NK-92 treated with Interleukin-12 subunit alpha and Interleukin-12 subunit beta, amount 100 ng/mL, for 24 hours (cell line): ENCODE measurements at regions not wholly inside any gene's neighbourhood (a gene's known extent, or its start where the extent isn't known, plus 50 kb on each side); places are given as distances from the start of the nearest gene placed in this dataset.

ENCODE experiments used
- DNase-seq: peaks from one replicate; lab custom pipeline; 2025; lab: John Stamatoyannopoulos, UW

DNA sequence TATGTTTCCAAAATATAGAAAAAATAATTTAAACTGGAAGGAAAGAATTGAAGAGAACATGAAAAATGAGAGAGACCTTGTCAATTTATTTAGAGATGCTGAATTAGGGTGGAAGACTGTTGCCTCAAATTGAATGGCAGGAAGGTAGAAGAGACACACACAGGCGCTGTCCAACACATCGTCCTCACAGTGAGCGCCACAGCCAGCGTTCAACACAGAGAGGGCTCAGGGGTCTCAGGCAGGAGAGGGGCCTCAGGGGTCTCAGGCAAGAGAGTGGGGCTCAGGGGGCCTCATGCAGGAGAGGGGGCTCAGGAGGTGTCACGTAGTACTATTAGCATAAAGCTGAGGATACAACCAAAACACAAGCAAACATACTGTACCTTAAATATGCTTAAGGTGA is 65.7 kb downstream of the TMEM18 start:
- no peak for DNase-seq

DNA sequence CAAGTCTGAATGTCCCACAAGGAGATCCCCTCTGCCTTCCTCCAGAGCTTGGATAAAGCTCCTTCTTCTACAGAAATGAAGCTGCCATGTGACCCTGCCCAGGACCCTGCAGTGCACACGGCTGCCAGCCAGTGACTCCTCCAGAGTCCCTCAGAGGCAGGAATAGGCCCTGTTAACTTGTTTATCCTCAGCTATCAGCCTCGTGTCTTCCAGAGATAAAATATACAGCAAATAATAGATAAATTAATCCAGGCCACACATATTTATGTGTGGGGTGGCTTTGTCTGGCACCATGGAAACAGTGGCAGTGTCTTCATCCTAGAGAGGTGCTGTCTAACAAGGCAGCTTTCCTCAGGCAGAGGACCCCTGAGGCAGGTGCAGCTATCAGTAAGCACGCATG is 66.7 kb downstream of the TMEM18 start:
- DNase-seq = no peak

DNA sequence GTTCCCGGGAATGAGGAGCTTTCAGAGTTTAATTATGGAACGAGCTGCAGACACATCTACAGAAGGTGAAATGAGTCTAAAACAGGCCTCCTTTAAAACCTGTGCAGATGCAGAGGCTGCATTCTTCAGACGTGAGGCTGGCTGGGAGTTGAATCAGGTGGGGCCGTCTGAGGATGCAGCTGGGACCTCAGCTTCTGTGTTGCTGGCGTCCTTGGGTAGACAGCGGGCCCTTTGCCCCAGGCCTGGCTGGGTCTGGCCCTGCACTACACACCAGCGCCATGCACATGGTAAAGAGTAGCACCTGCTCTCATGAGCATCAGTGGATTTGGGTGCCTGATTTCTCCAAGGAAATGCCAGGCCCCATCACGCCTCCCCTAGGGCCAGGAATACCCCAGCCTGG is 67.3 kb downstream of the TMEM18 start:
- no peak for DNase-seq

DNA sequence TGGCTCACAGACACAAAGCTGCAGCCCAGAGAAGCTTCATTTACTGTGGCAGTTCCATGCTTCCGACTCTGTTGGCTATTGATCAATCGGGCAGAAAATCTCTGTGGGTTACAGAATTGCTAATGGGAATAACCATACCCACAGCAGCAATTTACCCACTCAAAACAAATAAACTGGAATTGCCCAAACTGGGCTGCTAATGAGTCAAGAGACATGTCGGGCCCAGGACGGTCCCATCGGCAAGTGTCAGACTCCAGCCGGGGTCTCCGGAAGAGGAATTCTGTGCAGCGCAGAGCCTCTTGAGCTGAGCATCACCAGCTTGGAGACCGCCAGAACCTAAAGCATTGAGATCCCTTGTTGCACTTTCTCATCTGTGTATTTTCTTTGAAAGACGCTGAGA is 67.8 kb downstream of the TMEM18 start:
- no peak for DNase-seq

DNA sequence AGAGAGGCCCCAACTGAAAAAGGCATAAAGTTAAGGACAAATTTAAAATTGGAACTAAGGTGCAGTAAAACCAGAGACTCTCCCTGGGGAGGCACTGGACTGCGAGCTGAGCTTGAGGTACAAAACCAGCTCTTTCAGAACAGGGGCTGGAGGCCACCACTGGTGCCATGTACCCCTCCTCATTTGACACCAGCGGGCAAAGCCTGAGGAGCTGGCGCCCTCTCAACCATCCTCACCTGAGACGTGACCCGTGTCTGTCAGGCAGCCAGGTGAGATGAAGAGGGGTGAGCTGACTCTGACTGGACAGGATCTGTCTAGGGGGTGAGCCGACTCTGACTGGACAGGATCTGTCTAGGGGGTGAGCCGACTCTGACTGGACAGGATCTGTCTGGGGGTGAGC is 68.5 kb downstream of the TMEM18 start:
- DNase-seq = no peak

DNA sequence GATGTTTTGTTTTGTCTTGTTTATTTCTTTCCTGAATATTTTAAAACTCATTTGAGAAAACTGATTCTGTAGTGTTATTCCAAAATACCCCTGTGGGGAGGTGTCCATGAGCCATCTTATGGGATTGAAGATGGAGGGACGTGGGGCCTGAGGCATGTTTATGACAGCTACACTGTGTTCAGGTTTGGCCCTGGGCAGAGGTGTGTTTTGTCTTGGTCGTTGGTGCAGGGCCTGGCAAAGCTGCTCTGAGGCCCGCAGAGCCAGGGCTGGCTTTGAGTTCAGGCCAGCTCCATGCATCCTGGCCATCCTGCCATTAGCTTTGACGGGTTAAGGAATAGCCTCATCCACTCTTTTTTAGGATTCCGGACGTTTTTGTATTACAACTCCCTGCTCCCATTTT is 68.9 kb downstream of the TMEM18 start:
- no peak for DNase-seq

DNA sequence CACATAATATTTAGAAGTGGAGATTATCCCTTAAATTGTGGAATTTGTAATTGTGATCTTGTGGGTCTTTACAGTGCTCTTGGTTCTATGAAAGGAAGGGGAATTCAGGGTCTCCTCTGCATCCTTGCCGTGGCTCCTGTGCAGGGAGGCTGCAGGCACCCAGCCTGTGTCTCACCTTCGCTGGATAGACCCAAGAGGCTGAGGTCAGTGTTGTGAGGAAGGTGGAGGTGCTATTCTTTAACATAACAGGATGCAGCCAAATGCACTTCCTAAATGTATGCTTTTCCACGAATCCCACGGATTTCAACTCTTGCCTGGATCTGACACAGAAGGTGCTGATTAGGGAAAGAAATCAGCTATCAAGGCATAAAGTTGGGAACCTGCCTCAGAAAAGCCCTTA is 69.5 kb downstream of the TMEM18 start:
- no peak for DNase-seq

DNA sequence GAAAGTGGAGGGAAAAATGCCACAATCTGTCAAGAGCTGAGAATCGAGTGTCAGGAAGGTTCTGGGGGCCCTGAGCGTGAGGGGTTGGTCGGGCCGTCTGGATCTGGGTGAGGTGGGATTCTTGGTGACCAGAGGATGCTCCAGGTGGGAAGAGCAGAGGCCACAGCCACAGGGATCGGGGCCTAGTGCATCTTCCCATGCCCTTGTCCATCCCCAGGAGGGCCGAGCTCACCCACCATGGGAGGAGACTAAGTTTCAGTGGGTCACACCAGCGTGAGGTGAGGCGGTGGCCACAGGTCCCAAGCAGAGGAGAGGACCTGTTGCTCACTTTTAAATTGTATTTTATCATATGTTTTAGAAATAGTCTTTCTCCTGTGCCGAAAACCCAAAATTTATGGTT is 70.0 kb downstream of the TMEM18 start:
- no peak for DNase-seq

DNA sequence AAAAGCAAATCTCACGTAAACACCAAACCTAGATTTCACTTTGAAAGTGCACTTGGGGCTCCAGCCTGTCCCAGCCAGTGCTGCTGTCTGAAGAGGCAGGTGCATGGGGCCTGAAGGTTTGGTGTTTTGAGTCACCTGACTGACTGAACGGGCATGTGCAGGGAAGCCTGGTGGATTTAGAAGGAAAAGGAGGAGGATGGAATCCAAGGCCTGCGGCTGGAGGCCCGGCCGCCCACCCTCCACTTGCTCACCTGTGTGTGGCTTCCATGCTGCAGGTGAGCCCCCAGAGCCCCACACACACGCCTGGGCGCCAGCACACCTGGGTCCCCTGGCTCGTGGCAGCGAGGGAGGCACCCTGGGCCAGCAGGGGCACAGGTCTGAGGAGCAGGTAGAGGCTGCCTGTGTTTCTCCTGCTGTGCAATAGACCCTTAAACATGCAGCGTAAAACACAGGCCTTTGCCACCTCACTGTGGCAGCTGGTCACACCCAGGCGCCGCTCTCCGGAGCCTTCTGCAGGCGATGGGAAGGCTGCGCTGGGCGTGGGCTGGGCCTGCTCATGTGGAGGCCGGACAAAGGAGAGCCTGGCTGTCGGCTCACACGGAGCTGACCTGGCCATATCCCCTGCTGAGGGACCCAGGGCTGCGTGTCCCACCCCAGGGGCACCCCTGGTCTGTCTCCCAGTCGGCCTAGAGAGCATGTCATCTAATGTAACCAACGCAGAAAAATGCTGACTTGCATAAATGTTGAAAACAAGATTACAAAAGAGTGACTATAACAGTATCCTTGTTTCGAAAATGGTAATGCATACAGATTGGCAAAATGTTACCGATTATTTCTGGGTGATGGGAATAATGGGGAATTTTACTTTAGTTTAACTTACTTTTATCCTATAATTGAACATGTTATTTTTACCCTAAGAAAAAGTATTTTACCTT is 71.3 kb downstream of the TMEM18 start:
- no peak for DNase-seq

DNA sequence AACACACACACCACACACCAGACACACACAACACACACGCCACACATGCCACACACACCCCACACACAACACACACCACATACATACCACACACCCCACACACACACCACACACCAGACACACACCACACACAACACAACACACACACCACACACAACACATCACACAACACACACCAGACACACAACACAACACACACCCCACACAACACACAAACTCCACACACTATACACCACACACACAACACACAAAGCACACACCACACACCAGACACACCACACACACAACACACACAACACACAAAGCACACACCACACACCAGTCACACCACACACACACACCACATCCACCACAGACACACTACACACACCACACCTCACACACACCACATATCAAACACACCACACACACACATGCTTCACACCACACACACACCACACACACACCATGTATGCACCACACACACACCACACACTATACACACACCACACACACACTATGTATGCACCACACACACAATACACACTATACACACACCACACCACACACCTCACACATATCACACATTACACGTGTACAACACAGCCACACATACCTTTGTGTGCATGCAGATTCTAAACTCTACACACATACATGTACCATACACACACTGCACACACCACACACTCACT is 72.2 kb downstream of the TMEM18 start:
- no peak for DNase-seq

DNA sequence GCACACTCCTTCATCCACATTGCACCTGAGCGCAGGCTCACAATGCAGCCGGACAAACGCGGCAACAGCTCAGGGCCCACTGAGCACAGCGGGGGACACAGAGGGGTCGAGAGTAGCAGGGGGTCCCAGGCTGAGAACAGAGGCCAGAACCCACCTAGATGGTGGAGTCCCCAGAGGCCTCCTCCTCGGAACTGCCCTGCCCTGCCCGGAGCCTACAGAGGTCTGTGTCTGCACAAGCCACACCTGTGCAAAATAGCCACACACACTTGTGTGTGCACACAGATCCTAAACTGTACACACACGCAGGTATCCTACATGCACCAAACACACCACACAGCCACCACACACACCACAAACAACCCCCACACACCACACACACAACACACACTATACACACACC is 72.8 kb downstream of the TMEM18 start:
- no peak for DNase-seq

DNA sequence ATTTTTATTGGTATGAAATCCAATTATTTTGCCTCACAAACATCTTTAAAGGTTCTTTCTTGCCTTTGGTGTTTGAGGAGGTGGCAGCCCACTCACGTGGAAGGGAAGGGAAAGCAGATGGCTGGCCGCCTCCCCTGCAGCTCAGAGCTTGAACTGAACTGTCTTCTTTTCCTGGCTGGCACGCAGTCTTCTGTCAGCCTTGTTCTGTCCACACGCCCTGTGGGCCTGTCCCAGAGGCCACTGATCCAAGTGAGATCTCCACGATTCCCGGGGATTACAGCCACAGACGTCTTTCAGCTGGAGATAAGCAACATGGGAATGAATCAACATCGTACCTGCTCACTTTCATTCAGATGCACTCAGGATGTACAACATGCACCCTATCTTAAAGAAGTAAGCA is 73.3 kb downstream of the TMEM18 start:
- no peak for DNase-seq

DNA sequence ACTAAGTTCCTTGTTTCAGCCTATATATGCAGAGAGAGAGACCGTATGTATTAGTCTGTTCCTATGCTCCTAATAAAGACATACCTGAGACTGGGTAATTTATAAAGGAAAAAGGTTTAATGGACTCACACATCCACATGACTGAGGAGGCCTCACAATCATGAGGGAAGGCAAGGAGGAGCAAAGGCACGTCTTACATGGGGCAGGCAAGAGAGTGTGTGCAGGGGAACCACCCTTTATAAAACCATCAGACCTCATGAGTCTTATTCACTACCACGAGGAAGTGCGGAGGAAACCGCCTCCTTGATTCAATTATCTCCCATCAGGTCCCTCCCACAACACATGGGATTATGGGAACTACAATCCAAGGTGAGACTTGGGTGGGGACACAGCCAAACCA is 73.8 kb downstream of the TMEM18 start:
- no peak for DNase-seq

DNA sequence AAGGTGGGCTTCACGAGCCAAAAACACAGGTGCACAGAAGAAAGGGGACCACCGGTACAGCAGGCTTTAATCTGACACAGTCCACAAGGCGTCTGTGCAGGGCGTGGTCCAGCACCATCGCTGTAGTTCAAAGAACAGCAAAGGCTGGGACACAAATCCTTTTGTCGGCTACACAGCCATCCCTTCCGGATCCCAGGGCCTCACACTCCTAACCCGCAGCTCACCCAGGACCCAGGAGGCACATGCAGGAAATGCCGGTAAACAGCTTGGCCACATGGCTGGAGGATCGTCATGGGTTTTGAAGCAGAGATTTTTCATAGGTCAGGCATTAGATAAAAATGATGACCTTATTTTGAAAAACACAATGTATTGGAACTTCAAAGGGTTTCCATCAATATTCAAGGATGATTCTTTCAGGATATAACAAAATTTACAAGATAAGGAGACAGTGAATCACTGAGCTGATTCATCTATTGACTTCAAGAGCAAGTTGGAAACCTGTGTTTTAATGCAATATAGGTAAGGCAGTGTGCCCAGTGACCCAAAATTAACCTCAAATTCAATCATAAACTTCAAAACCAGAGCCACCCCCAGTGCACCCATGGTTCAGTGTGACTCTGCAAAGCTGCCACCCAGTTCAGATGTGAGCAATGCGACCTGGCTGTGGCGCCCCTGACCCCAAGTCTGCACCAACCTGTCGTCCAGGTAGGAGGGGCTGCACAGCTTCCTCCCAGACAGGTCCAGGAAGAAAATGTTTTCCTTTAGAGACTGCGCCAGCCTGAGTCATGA is 74.4 kb downstream of the TMEM18 start:
- no peak for DNase-seq

DNA sequence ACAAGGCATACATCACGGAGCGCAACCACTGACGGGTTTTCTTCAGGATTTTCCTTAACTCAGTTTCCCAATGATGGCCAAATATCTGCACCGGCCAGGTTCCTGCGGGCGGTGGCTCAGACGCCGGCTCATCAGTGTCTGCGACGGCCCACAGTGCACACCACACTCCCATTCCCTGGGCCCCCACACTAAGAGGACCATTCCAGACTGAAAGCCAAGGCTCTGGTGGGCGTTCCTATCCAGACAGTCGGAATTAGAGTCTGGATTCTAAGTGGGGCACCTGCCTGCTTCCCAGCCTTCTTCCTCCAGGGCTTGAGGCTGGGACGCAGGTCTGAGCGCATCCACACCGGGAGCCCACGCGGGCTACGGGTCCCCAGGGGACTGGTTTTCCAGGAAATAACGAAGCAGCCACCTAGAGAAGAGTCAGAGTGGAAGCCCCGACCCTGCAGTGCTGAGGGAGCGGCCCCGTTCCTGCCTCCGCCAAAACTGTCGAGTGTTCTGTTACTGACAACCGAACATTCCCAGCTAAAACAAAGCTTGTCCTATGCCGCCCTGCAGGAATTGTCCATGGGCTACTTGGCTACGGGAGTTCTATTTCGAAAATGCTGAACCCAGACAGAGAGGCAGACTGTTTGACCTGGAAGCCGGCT is 75.3 kb downstream of the TMEM18 start:
- no peak for DNase-seq

DNA sequence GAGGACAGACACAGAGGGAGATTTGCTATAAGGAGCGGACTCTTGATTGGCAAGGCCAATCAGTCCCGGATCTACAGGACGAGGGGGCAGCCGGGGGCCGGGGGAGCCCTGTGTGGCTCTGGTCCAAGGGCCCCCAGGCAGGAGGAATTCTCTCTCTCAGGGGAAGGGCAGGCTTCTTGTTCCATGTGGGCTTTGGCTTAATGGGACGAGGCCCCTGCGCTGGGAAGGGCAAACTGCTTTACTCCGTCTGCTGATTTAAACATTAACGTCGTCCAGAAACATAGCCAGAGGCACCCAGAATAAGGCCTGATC is 75.9 kb downstream of the TMEM18 start:
- no peak for DNase-seq

DNA sequence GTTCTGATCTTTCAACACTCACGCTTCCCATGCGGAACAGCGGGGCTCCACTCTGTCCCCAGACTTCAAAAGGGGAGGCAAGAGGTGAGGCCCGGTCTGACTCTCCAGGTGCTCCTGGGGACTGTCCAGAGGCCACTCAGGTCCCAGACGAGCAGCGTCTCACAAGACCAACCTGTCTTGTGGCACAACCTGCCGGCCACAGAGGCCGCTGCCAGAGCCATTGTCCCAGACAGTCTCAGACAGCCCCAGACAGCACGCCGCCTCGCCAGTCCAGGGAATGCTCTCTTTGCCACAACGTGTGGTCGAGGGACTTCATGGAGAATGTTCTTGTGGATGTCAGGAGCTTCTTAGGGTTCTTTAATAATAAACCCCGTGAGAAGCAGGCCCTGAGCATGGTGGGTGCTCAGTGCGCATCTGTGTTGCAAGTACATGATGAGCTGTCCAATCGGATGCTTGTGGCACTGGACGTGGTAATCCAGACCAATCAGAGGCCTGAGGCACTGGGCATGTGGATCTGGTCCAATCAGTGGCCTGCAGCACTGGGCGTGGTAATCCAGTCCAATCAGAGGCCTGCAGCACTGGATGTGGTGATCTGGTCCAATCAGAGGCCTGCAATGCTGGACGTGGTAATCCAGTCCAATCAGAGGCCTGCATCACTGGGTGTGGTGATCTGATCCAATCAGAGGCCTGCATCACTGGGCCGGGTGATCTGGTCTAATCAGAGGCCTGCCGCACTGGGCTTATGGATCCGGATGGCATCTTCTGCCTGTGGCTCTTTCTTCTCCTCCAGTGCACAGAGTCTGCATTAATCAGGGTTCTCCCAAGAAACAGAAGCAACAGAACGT is 76.4 kb downstream of the TMEM18 start:
- DNase-seq = no peak

DNA sequence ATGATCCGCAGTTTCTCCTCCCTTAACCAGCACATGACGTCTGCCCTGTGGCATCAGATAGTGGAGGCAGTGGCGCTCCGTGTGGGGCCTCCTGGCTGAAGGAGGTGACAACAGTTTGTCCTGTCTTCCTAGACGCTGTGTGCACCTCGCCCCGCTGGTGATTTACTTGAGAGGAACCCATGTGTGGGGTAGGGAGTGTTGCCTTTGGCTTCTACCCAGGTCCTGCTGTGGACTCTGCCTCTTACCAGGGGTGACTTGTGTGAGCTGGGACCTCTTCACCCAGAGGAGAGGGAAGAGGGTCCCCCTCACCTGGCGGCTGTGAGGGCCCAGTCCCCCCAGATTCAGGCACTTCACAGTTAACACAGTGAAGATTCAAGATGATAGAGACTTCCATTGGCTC is 77.6 kb downstream of the TMEM18 start:
- DNase-seq = no peak

DNA sequence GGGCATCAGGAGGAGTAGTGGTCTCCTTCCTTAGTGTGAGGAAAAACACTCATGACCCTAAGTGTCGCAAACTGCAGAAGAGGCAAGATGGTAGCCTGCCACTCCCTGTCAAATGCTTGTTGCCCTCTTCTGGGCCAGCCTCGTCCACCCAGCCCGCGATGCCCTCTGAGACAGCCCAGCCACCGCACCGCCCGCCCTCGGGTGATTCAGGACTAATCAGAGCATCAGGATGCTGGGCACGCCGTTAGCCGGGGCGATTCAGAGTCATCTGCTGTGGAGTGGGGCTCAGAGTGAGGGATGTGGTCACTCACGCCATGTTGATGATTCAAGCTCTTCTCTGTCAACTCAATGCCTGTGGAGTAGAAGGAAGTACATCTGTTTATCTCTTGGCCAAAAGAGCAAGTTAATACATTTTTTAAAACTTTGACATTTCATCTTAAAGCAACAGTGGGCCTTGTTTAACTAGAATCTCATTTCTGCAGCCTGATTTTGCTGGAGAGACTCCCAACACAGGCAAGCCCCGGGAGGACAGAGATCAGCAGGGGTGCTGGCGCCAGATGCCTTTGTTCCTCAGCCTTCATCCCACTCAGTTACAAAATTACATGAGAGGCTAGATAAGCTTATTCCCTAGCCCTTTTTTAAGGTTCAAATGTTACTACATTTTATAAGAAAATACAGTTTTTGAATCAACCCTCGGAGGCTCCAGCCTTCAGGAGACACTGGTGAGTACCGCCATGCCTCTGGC is 79.0 kb downstream of the TMEM18 start:
- DNase-seq = no peak

DNA sequence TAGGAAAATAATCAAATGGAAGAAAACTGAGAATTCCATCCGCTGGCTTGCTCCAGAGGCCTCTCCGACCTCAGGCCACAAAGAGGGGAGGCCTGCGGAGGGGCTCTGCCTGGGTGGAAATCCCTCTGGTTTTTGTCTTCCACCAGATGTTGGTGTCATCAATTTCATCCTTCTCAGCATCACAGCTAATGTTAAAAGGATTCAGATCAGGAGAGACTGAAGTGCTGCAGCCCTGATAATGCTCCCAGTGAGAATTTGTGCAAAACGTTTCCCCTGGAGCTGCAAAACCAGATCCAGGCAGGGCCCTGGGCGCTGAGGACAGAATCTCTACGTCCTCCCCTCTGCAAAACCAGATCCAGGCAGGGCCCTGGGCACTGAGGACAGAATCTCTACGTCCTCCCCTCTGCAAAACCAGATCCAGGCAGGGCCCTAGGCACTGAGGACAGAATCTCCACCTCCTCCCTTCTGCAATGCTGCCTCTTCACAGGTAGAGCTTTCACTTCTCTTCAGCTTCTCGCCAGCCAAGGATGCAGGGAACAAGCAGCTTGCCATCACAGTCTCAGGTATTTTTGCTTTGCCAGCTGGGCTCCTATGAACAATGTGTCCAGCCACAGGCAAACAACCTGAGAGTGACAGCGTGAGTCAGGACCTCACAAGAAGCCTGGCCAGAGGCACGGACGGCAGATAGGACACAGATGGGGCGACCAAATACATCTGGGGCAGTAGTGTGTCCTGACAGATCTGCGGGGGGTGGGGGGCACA is 81.2 kb downstream of the TMEM18 start:
- no peak for DNase-seq
